HG03196 (cell line): ENCODE measurements at regions not wholly inside any gene's neighbourhood (a gene's known extent, or its start where the extent isn't known, plus 50 kb on each side); places are given as distances from the start of the nearest gene placed in this dataset.
"Not testable (repeated sequence)": the region's sequence is repeated elsewhere in the genome, so short reads cannot be mapped to it uniquely, and the experiment has no call there.

Source experiments
- ATAC-seq: cut with Tn5 transposase; IDR thresholded peaks from one replicate; pipeline ENCODE4 v1.9.1; 2021; ENCODE audit not compliant: unreplicated experiment

GRCh38 chr2:207321514-207321913 is 155.8 kb upstream of the KLF7 start:
- no peak for ATAC-seq

GRCh38 chr2:207324001-207324400 is 158.3 kb upstream of the KLF7 start:
- ATAC-seq = no peak

GRCh38 chr2:207327513-207327912 is 161.8 kb upstream of the KLF7 start:
- ATAC-seq = no peak

GRCh38 chr2:207328944-207329386 is 163.2 kb upstream of the KLF7 start:
- peak; percentile 37 for ATAC-seq

- peak; percentile 55 for ATAC-seq
These were observed 165.2 kb upstream of the KLF7 start for GRCh38 chr2:207330912-207331311.

- no peak for ATAC-seq
These were observed 165.9 kb upstream of the KLF7 start for GRCh38 chr2:207331674-207332073.

- peak; percentile 31 for ATAC-seq
These were observed 166.9 kb upstream of the KLF7 start for GRCh38 chr2:207332480-207333212.

- no peak for ATAC-seq
These were observed 168.0 kb upstream of the KLF7 start for GRCh38 chr2:207333599-207334300.

GRCh38 chr2:207334301-207334623 is 168.5 kb upstream of the KLF7 start:
- ATAC-seq = peak; percentile 2

- ATAC-seq = peak; percentile 32
These were observed 169.1 kb upstream of the KLF7 start for GRCh38 chr2:207334624-207335371.

GRCh38 chr2:207337234-207338219 is 171.8 kb upstream of the KLF7 start:
- no peak for ATAC-seq

- ATAC-seq = no peak
These were observed 172.5 kb upstream of the KLF7 start for GRCh38 chr2:207338220-207338607.

- ATAC-seq = no peak
These were observed 172.9 kb upstream of the KLF7 start for GRCh38 chr2:207338610-207339009.

GRCh38 chr2:207341112-207341750 is 175.5 kb upstream of the KLF7 start:
- ATAC-seq = no peak

- ATAC-seq = no peak
These were observed 176.1 kb upstream of the KLF7 start for GRCh38 chr2:207341804-207342203.

GRCh38 chr2:207344596-207345394 is 179.0 kb upstream of the KLF7 start:
- ATAC-seq = not testable (repeated sequence)

GRCh38 chr2:207351171-207351570 is 178.6 kb upstream of the CREB1 start:
- ATAC-seq = no peak

GRCh38 chr2:207352978-207353671 is 176.6 kb upstream of the CREB1 start:
- ATAC-seq = peak; percentile 58

GRCh38 chr2:207353836-207354235 is 175.9 kb upstream of the CREB1 start:
- ATAC-seq = no peak
